Naive thymus-derived CD8-positive, alpha-beta T cell (primary cell): ENCODE measurements at regions not wholly inside any gene's neighbourhood (a gene's known extent, or its start where the extent isn't known, plus 50 kb on each side); places are given as distances from the start of the nearest gene placed in this dataset.
"Not testable (repeated sequence)": the region's sequence is repeated elsewhere in the genome, so short reads cannot be mapped to it uniquely, and the experiment has no call there.

Experiments
- ATAC-seq, 2 donors: fragments of 150-1000 bp; cut with Tn5 transposase in 1 of 2; sonication (Bioruptor Pico), chemical (Tn5 transposase) in 1 of 2; 1 replicate in 1 of 2; 2 replicates in 1 of 2; pipeline ENCODE4 v1.10.0; 2021; ENCODE audit warnings: mild to moderate bottlenecking in 2 of 2, moderate library complexity in 2 of 2
- POLR2A ChIA-PET: fragments of 350-600 bp; sonication (Branson Sonifier 250); formaldehyde crosslinking; loops from one replicate; lab custom pipeline; 2021; ENCODE audit warnings: antibody characterized with exemption; lab: Charles Lee
- DNase-seq, 10 donors: peaks; one replicate each; pipeline versions ENCODE4 v3.0.0 to v3.0.0-alpha.2; 2020 to 2022
- H3K27ac Mint-ChIP-seq, 10 donors: one replicate each; pipeline ENCODE4 v1.8.0; 2020 to 2022; ENCODE audit warnings: mild to moderate bottlenecking in 10 of 10, mixed read lengths in 10 of 10, moderate library complexity in 4 of 10, inconsistent platforms in 1 of 10
- H3K27me3 Mint-ChIP-seq, 5 donors: one replicate each; pipeline ENCODE4 v1.8.0; 2021 to 2022; ENCODE audit warnings: mixed read lengths in 5 of 5
- H3K36me3 Mint-ChIP-seq, 3 donors: one replicate each; pipeline ENCODE4 v1.8.0; 2020 to 2022; ENCODE audit warnings: mixed read lengths in 3 of 3, mild to moderate bottlenecking in 2 of 3, inconsistent platforms in 1 of 3
- H3K4me1 Mint-ChIP-seq, 4 donors: one replicate each; pipeline ENCODE4 v1.8.0; 2021 to 2022; ENCODE audit warnings: mixed read lengths in 4 of 4
- H3K4me3 Mint-ChIP-seq, 10 donors: one replicate each; pipeline ENCODE4 v1.8.0; 2020 to 2022; ENCODE audit warnings: mild to moderate bottlenecking in 10 of 10, mixed read lengths in 10 of 10, moderate library complexity in 6 of 10, inconsistent platforms in 1 of 10
- H3K9me3 Mint-ChIP-seq, 9 donors: one replicate each; pipeline ENCODE4 v1.8.0; 2020 to 2022; ENCODE audit warnings: mixed read lengths in 9 of 9, mild to moderate bottlenecking in 3 of 9, inconsistent platforms in 1 of 9, moderate library complexity in 1 of 9

- no peak overlapping the region for H3K27ac Mint-ChIP-seq
- peaks cover 0 to 18% (median 0%) of the 10 kb centered on the region in 3 donors for H3K36me3 Mint-ChIP-seq
- peaks cover 0 to 2% (median 0%) of the 10 kb centered on the region in 5 donors for H3K27me3 Mint-ChIP-seq
- DNase-seq (no peak), ATAC-seq (no peak)
- POLR2A ChIA-PET = no interaction called here
- H3K4me1 Mint-ChIP-seq = no peaks in the 10 kb centered on the region
- no peak overlapping the region for H3K4me3 Mint-ChIP-seq
- peaks cover 0 to 37% (median 19%) of the 10 kb centered on the region in 9 donors for H3K9me3 Mint-ChIP-seq
These were observed 300.6 kb upstream of the TMEM132C start for GRCh38 chr12:127966331-127966730.

GRCh38 chr12:127970491-127970890 lies 296.5 kb upstream of the TMEM132C start:
- H3K9me3 Mint-ChIP-seq = peaks cover 6 to 42% (median 22%) of the 10 kb centered on the region in 9 donors
- H3K36me3 Mint-ChIP-seq = peaks cover 0 to 17% (median 0%) of the 10 kb centered on the region in 3 donors
- no peaks in the 10 kb centered on the region for H3K27me3 Mint-ChIP-seq
- DNase-seq (no peak), ATAC-seq (no peak)
- H3K4me3 Mint-ChIP-seq = no peak overlapping the region
- POLR2A ChIA-PET = no interaction called here
- H3K4me1 Mint-ChIP-seq = no peaks in the 10 kb centered on the region
- no peak overlapping the region for H3K27ac Mint-ChIP-seq

GRCh38 chr12:127980585-127980984 lies 286.4 kb upstream of the TMEM132C start:
- no peak overlapping the region for H3K27ac Mint-ChIP-seq
- peaks cover 0 to 6% (median 0%) of the 10 kb centered on the region in 5 donors for H3K27me3 Mint-ChIP-seq
- H3K36me3 Mint-ChIP-seq = no peaks in the 10 kb centered on the region
- no peaks in the 10 kb centered on the region for H3K4me1 Mint-ChIP-seq
- no peak overlapping the region for H3K4me3 Mint-ChIP-seq
- POLR2A ChIA-PET = no interaction called here
- peaks cover 5 to 28% (median 10%) of the 10 kb centered on the region in 9 donors for H3K9me3 Mint-ChIP-seq
- ATAC-seq (no peak), DNase-seq (no peak)

- Mint-ChIP-seq H3K36me3 (no peaks in the 10 kb centered on the region), H3K4me3 (no peak overlapping the region), H3K27me3 (peaks cover 0 to 5% (median 0%) of the 10 kb centered on the region in 5 donors), H3K4me1 (no peaks in the 10 kb centered on the region), H3K9me3 (peaks cover 2 to 22% (median 6%) of the 10 kb centered on the region in 9 donors), H3K27ac (no peak overlapping the region)
- POLR2A ChIA-PET = no interaction called here
- DNase-seq (no peak), ATAC-seq (no peak)
These were observed 285.1 kb upstream of the TMEM132C start for GRCh38 chr12:127981875-127982274.

- H3K36me3 Mint-ChIP-seq, H3K27me3 Mint-ChIP-seq, H3K4me1 Mint-ChIP-seq, H3K27ac Mint-ChIP-seq, DNase-seq, POLR2A ChIA-PET, H3K4me3 Mint-ChIP-seq, ATAC-seq: not testable (repeated sequence)
- peaks cover 0 to 16% (median 4%) of the 10 kb centered on the region in 9 donors for H3K9me3 Mint-ChIP-seq
These were observed 283.7 kb upstream of the TMEM132C start for GRCh38 chr12:127983213-127983791.

- no peak overlapping the region for H3K4me3 Mint-ChIP-seq
- no peaks in the 10 kb centered on the region for H3K4me1 Mint-ChIP-seq
- POLR2A ChIA-PET = no interaction called here
- ATAC-seq (no peak), DNase-seq (no peak)
- no peaks in the 10 kb centered on the region for H3K36me3 Mint-ChIP-seq
- H3K9me3 Mint-ChIP-seq = peaks cover 0 to 15% (median 4%) of the 10 kb centered on the region in 9 donors
- no peak overlapping the region for H3K27ac Mint-ChIP-seq
- H3K27me3 Mint-ChIP-seq = peaks cover 0 to 4% (median 0%) of the 10 kb centered on the region in 5 donors
These were observed 282.4 kb upstream of the TMEM132C start for GRCh38 chr12:127984386-127985055.

- POLR2A ChIA-PET = no interaction called here
- Mint-ChIP-seq H3K4me1 (no peaks in the 10 kb centered on the region), H3K4me3 (no peak overlapping the region), H3K9me3 (peaks cover 0 to 15% (median 2%) of the 10 kb centered on the region in 9 donors), H3K27me3 (peaks cover 0 to 4% (median 0%) of the 10 kb centered on the region in 5 donors), H3K27ac (no peak overlapping the region), H3K36me3 (no peaks in the 10 kb centered on the region)
- no peak for ATAC-seq
- DNase-seq = no peak
These were observed 279.6 kb upstream of the TMEM132C start for GRCh38 chr12:127987199-127987901.

- H3K27me3 Mint-ChIP-seq = peaks cover 0 to 11% (median 1%) of the 10 kb centered on the region in 5 donors
- no peak overlapping the region for H3K27ac Mint-ChIP-seq
- peaks cover 0 to 8% (median 0%) of the 10 kb centered on the region in 3 donors for H3K36me3 Mint-ChIP-seq
These were observed 275.5 kb upstream of the TMEM132C start for GRCh38 chr12:127991485-127991884.

GRCh38 chr12:127998988-127999387 lies 268.0 kb upstream of the TMEM132C start:
- Mint-ChIP-seq H3K27ac (no peak overlapping the region), H3K9me3 (peaks cover 0 to 31% (median 4%) of the 10 kb centered on the region in 9 donors), H3K27me3 (peaks cover 0 to 9% (median 0%) of the 10 kb centered on the region in 5 donors), H3K36me3 (peaks cover 0 to 8% (median 0%) of the 10 kb centered on the region in 3 donors), H3K4me3 (no peak overlapping the region), H3K4me1 (no peaks in the 10 kb centered on the region)
- no peak for DNase-seq
- POLR2A ChIA-PET = no interaction called here
- ATAC-seq = no peak

More at GRCh38 chr12:127991485-127991884, 275.5 kb upstream of the TMEM132C start:
- ATAC-seq (no peak), DNase-seq (no peak)
- H3K9me3 Mint-ChIP-seq = peaks cover 0 to 28% (median 3%) of the 10 kb centered on the region in 9 donors
- no peak overlapping the region for H3K4me3 Mint-ChIP-seq
- POLR2A ChIA-PET = no interaction called here
- no peaks in the 10 kb centered on the region for H3K4me1 Mint-ChIP-seq

- Mint-ChIP-seq H3K4me3 (no peak overlapping the region), H3K27me3 (peaks cover 0 to 9% (median 0%) of the 10 kb centered on the region in 5 donors), H3K36me3 (no peaks in the 10 kb centered on the region), H3K4me1 (no peaks in the 10 kb centered on the region), H3K27ac (no peak overlapping the region), H3K9me3 (peaks cover 0 to 28% (median 0%) of the 10 kb centered on the region in 9 donors)
- ATAC-seq (no peak), DNase-seq (no peak)
- POLR2A ChIA-PET = no interaction called here
These were observed 262.5 kb upstream of the TMEM132C start for GRCh38 chr12:128004383-128004938.

GRCh38 chr12:128007250-128007649 lies 259.7 kb upstream of the TMEM132C start:
- no peak overlapping the region for H3K4me3 Mint-ChIP-seq
- ATAC-seq (no peak), DNase-seq (no peak)
- H3K27ac Mint-ChIP-seq = no peak overlapping the region
- no peaks in the 10 kb centered on the region for H3K36me3 Mint-ChIP-seq
- no peaks in the 10 kb centered on the region for H3K4me1 Mint-ChIP-seq
- POLR2A ChIA-PET = no interaction called here
- H3K27me3 Mint-ChIP-seq = peaks cover 0 to 2% (median 0%) of the 10 kb centered on the region in 5 donors
- peaks cover 0 to 16% (median 0%) of the 10 kb centered on the region in 9 donors for H3K9me3 Mint-ChIP-seq

- H3K4me1 Mint-ChIP-seq = no peaks in the 10 kb centered on the region
- ATAC-seq = no peak
- POLR2A ChIA-PET = no interaction called here
- H3K4me3 Mint-ChIP-seq = no peak overlapping the region
- no peak overlapping the region for H3K27ac Mint-ChIP-seq
- peaks cover 0 to 2% (median 0%) of the 10 kb centered on the region in 5 donors for H3K27me3 Mint-ChIP-seq
- peaks cover 0 to 8% (median 0%) of the 10 kb centered on the region in 9 donors for H3K9me3 Mint-ChIP-seq
- DNase-seq = no peak
- no peaks in the 10 kb centered on the region for H3K36me3 Mint-ChIP-seq
These were observed 258.6 kb upstream of the TMEM132C start for GRCh38 chr12:128008341-128008740.

GRCh38 chr12:128009108-128009507 lies 257.9 kb upstream of the TMEM132C start:
- ATAC-seq (no peak), DNase-seq (no peak)
- peaks cover 0 to 8% (median 0%) of the 10 kb centered on the region in 9 donors for H3K9me3 Mint-ChIP-seq
- no peak overlapping the region for H3K27ac Mint-ChIP-seq
- no peaks in the 10 kb centered on the region for H3K4me1 Mint-ChIP-seq
- peaks cover 0 to 2% (median 0%) of the 10 kb centered on the region in 5 donors for H3K27me3 Mint-ChIP-seq
- no peak overlapping the region for H3K4me3 Mint-ChIP-seq
- POLR2A ChIA-PET = no interaction called here
- H3K36me3 Mint-ChIP-seq = no peaks in the 10 kb centered on the region
